Pancreas (tissue), 10 donors: ENCODE measurements at regions not wholly inside any gene's neighbourhood (a gene's known extent, or its start where the extent isn't known, plus 50 kb on each side); places are given as distances from the start of the nearest gene placed in this dataset.
"Not testable (repeated sequence)": the region's sequence is repeated elsewhere in the genome, so short reads cannot be mapped to it uniquely, and the experiment has no call there.

Experiments used
- ATAC-seq, 4 donors: fragments of 200-7000 bp; cut with Tn5 transposase; one replicate each; pipeline versions ENCODE4 v1.8.0 to v1.9.1; 2020; ENCODE audit warnings: mild to moderate bottlenecking in 4 of 4, moderate library complexity in 4 of 4
- DNase-seq, 6 donors: peaks; one replicate each; pipeline ENCODE4 v3.0.0-alpha.2; 2020
- FAIRE-seq: peaks from 2 replicates; lab custom pipeline; 2012; peaks lifted over from hg19 to GRCh38; lab: Jason Lieb, UNC
- H3K27ac ChIP-seq, 4 donors: fragments of 200-600 bp; sonication (generic); 1 replicate in 3 of 4; 2 replicates in 1 of 4; pipeline versions ENCODE4 v1.5.0 to v1.8.0; 2020
- H3K27me3 ChIP-seq, 4 donors: fragments of 200-600 bp; one replicate each; pipeline ENCODE4 v1.8.0; 2021
- H3K36me3 ChIP-seq, 3 donors: fragments of 200-600 bp; sonication (generic) in 1 of 3; one replicate each; pipeline versions ENCODE4 v1.5.0 to v1.8.0; 2020 to 2021
- H3K4me1 ChIP-seq, 3 donors: fragments of 200-600 bp; one replicate each; pipeline ENCODE4 v1.8.0; 2021
- H3K4me3 ChIP-seq, 4 donors: fragments of 200-600 bp; sonication (generic) in 2 of 4; one replicate each; pipeline versions ENCODE4 v1.5.0 to v1.8.0; 2020 to 2021
- H3K9me3 ChIP-seq, 4 donors: fragments of 200-600 bp; one replicate each; pipeline ENCODE4 v1.8.0; 2021
- WGBS, 2 donors: extraction: QIAGEN DNeasy Blood & Tissue Kit; methylation state at CpG; one replicate each; pipeline ENCODE4 v1.1.7; 2013; 5-methylcytosine and 5-hydroxymethylcytosine counted together
- intact Hi-C, 3 donors: fragments of 100-400 bp; cut with DNase I; formaldehyde crosslinking; loops; one replicate each; pipeline versions ENCODE4 v1.11.1 to v1.14.2; 2022
- donor health status: healthy with polysubstance abuse.
- donor health status: DM: no; HTN: no; CAD: no; lungs with moderate emphysema.
- donor health status: DM: no; HTN: no; CAD: no.
- donor health status: control.
- donor health status: control.
- donor health status: Bipolar disorder and iron deficiency.
- donor health status: DM: yes; HTN: yes; CAD: no.
- donor health status: DM: no; HTN: no; CAD: no.
- donor health status: DM: no; HTN: no; CAD: no.
- donor health status: DM: yes; HTN: yes; CAD: no.

- H3K36me3 ChIP-seq, H3K4me1 ChIP-seq, H3K4me3 ChIP-seq, H3K9me3 ChIP-seq, H3K27ac ChIP-seq, intact Hi-C loops, H3K27me3 ChIP-seq, ATAC-seq, FAIRE-seq: not testable (repeated sequence)
- WGBS, 2 donors: 35 to 48% methylated on average over 4 to 7 of the region's 10 CpGs
- peak in 4 of 6 donors; percentile 5 to 23 (median 8) for DNase-seq
Measured at GRCh38 chr22:12541412-12542170, 2986.4 kb upstream of the OR11H1 start.

GRCh38 chr22:12553366-12553765, 2974.6 kb upstream of the OR11H1 start:
- DNase-seq, H3K4me1 ChIP-seq, H3K36me3 ChIP-seq, H3K27me3 ChIP-seq, FAIRE-seq, H3K27ac ChIP-seq, H3K4me3 ChIP-seq, intact Hi-C loops, ATAC-seq, H3K9me3 ChIP-seq: not testable (repeated sequence)
- whole genome bisulfite sequencing, 2 donors: 49 to 54% methylated on average over 5 of the region's 5 CpGs

- DNase-seq, FAIRE-seq, H3K9me3 ChIP-seq, ATAC-seq, H3K36me3 ChIP-seq, H3K4me3 ChIP-seq, intact Hi-C loops, H3K27ac ChIP-seq, H3K27me3 ChIP-seq, H3K4me1 ChIP-seq: not testable (repeated sequence)
- 52 to 75% methylated on average over 6 of the region's 9 CpGs for WGBS, 2 donors
Measured at GRCh38 chr22:12554648-12555192, 2973.3 kb upstream of the OR11H1 start.

GRCh38 chr22:12571500-12571899, 2956.5 kb upstream of the OR11H1 start:
- H3K36me3 ChIP-seq, H3K4me3 ChIP-seq, H3K27me3 ChIP-seq, H3K4me1 ChIP-seq, FAIRE-seq, H3K9me3 ChIP-seq, DNase-seq, ATAC-seq, H3K27ac ChIP-seq, intact Hi-C loops: not testable (repeated sequence)

- FAIRE-seq, H3K4me3 ChIP-seq, ATAC-seq, intact Hi-C loops, H3K9me3 ChIP-seq, H3K4me1 ChIP-seq, DNase-seq, H3K36me3 ChIP-seq, H3K27ac ChIP-seq, H3K27me3 ChIP-seq: not testable (repeated sequence)
- 0 to 5% methylated on average over 2 of the region's 3 CpGs for WGBS, 2 donors
Measured at GRCh38 chr22:12579655-12580054, 2948.3 kb upstream of the OR11H1 start.

- H3K27me3 ChIP-seq, ATAC-seq, intact Hi-C loops, H3K4me1 ChIP-seq, H3K9me3 ChIP-seq, H3K4me3 ChIP-seq, H3K27ac ChIP-seq, FAIRE-seq, H3K36me3 ChIP-seq: not testable (repeated sequence)
- peak in 1 of 6 donors; percentile 49 for DNase-seq
- WGBS, 2 donors: 52 to 55% methylated on average over 15 to 17 of the region's 17 CpGs
Measured at GRCh38 chr22:12584457-12584856, 2943.5 kb upstream of the OR11H1 start.

GRCh38 chr22:12584874-12585273, 2943.1 kb upstream of the OR11H1 start:
- H3K4me1 ChIP-seq, intact Hi-C loops, ATAC-seq, H3K9me3 ChIP-seq, H3K27me3 ChIP-seq, H3K27ac ChIP-seq, H3K4me3 ChIP-seq, FAIRE-seq, H3K36me3 ChIP-seq: not testable (repeated sequence)
- 54 to 56% methylated on average over 4 to 5 of the region's 5 CpGs for WGBS, 2 donors
- peak in 1 of 6 donors; percentile 22 for DNase-seq

- H3K4me1 ChIP-seq, H3K27ac ChIP-seq, H3K27me3 ChIP-seq, H3K4me3 ChIP-seq, intact Hi-C loops, H3K9me3 ChIP-seq, ATAC-seq, H3K36me3 ChIP-seq, FAIRE-seq: not testable (repeated sequence)
- WGBS, 2 donors: 57 to 65% methylated on average over 13 of the region's 13 CpGs
- peak in 1 of 6 donors; percentile 19 for DNase-seq
Measured at GRCh38 chr22:12595724-12596123, 2932.3 kb upstream of the OR11H1 start.

GRCh38 chr22:12597778-12598177, 2930.2 kb upstream of the OR11H1 start:
- H3K9me3 ChIP-seq, H3K4me1 ChIP-seq, H3K36me3 ChIP-seq, H3K27ac ChIP-seq, H3K27me3 ChIP-seq, FAIRE-seq, DNase-seq, ATAC-seq, H3K4me3 ChIP-seq, intact Hi-C loops: not testable (repeated sequence)
- 50 to 56% methylated on average over 4 of the region's 4 CpGs for WGBS, 2 donors

GRCh38 chr22:12601510-12601869, 2926.5 kb upstream of the OR11H1 start:
- H3K27ac ChIP-seq, FAIRE-seq, H3K4me1 ChIP-seq, intact Hi-C loops, DNase-seq, ATAC-seq, H3K36me3 ChIP-seq, H3K27me3 ChIP-seq, H3K9me3 ChIP-seq: not testable (repeated sequence)
- 65 to 70% methylated on average over 16 of the region's 16 CpGs for WGBS, 2 donors
- H3K4me3 ChIP-seq: peak overlapping the region in 1 of 4 donors; percentile 20
